GM18498 (cell line): ENCODE measurements at regions not wholly inside any gene's neighbourhood (a gene's known extent, or its start where the extent isn't known, plus 50 kb on each side); places are given as distances from the start of the nearest gene placed in this dataset.
A peak's percentile ranks its signal among the peaks of the same experiment; 100 is the strongest.
"Not testable (repeated sequence)": the region's sequence is repeated elsewhere in the genome, so short reads cannot be mapped to it uniquely, and the experiment has no call there.

ENCODE experiments used
- ATAC-seq: cut with Tn5 transposase; IDR thresholded peaks from one replicate; pipeline ENCODE4 v1.9.1; 2021; ENCODE audit warnings: mild to moderate bottlenecking, moderate library complexity; ENCODE audit not compliant: unreplicated experiment

DNA sequence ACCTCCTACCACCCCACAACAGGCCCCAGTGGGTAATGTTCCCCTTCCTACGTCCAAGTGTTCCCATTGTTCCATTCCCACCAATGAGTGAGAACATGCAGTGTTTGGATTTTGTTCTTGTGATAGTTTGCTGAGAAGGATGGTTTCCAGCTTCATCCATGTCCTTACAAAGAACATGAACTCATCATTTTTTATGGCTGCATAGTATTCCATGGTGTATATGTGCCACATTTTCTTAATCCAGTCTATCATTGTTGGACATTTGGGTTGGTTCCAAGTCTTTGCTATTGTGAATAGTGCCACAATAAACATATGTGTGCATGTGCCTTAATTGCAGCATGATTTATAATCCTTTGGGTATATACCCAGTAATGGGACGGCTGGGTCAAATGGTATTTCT is 81.6 kb downstream of the P2RY10 start:
- not testable (repeated sequence) for ATAC-seq

- ATAC-seq, result no peak
Measured at GRCh38 chrX:79035421-79035820, 90.2 kb downstream of the P2RY10 start.

DNA sequence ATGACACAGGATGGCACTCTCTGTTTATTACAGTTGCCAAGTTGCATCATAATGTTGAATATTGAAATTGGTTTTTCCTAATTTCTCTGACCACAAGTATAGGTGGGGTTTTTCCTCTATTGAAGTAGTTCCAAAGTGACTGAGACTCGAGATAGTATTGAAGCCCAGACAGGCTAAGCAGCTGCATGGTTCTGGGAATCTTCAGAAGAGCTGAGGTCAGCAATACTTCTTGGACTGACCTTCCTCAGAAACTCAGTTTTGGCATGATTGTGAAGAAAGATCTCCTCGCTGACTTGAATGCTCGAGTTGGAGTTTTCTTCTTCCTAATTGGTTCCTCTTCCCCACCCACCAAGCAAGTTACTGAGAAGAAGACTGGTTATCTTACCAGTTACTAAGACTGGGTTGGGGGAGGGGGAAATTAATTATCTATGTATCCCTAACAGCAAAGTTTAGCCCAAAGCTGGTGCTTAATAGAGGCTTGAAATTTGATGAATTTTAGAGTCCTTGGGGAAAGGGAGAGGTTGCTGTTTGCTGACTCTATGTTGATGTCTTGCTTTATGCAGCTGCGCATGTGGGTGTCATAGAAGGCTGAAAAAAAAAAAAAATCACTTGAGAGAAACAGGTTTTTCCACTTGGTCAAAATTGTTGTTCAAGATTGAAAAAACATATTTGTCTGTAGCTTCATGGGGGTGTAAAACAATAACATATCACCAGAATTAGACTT is 91.1 kb downstream of the P2RY10 start:
- no peak for ATAC-seq

DNA sequence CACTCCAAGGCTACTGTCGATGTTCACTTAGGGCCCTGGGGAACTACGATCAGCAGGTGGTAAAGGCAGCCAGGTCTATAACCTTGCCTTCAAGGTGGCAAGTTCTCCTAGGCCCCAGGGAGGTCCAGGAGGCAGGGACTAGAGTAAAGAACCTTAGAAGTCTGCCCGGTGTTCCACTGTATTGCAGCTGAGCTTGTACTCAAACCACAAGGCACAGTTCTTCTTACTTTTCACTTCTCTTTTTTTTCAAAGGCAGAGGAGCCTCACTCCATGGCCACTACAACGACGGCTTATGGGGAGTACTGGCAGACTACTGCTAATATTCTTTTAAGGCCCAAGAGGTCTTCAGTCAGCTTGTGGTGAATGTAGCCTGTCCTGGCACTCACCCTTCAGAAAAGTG is 78.8 kb upstream of the GPR174 start:
- peak; percentile 100 for ATAC-seq

- ATAC-seq, result no peak
Measured at GRCh38 chrX:79078114-79078513, 66.4 kb upstream of the GPR174 start.

DNA sequence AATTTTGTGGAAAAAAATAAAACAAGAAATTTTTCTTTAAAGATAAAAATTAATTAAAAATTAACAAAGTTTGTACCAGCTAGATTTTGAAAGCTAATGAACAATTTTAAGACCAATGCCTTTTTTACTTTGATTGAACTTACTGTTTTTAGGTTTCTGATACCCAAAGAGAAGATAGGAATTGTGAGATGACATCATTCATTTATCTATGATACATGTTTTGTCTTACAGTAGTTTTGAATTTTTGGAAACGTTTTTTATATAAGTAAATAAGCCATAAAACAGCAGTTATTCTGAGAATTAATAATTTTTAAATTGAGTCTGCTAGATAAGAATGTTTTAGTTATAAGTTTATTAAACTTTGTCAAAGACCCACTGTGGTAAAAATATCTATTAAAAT is 65.0 kb upstream of the GPR174 start:
- no peak for ATAC-seq

DNA sequence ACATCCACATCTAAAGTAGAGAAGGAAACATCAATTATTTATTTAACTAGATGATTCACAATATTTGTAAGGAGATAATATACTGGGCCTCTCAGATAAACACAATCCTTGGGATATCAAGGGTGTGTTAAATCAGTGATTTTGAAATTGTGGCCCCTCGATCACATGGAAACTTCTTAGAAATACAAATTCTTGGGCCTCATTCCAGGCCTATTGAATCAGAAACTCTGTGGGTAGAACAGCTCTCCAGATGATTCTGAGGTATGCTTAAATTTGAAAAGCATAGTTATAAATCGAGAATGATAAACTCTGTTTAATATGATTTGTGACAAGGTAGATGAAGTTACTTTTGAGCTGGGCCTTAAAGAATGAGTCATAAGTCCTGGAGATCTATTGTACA is 64.3 kb upstream of the GPR174 start:
- ATAC-seq, result no peak

DNA sequence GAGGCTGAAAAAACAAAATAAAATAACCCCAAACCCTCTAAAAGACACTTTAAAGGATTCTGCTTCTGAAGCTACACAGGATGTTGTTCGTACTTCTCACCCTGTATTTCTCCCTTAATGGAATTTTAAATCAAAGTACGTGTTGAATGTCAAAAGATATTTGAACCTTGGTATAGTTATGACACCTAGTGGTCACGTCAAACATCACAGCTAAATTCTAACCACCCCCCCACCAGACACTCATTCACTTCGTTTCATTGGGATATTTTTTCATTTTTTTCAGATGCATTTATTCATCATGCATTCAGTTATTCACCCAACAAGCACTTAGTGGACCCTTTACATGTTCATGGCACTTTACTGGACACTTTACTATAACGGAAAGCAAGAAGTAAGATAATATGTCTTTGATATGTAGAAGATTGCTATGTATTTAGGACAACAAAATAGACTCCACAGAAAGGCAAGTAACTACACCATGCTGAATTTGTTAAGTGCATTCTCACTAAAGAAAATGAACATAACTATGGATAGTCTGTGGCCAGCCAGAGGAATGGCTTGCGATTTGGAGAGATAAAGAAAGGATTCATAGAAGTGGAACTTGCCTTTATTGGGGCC is 62.5 kb upstream of the GPR174 start:
- ATAC-seq, result no peak

GRCh38 chrX:79082899-79083298 is 61.6 kb upstream of the GPR174 start:
- ATAC-seq, result no peak

DNA sequence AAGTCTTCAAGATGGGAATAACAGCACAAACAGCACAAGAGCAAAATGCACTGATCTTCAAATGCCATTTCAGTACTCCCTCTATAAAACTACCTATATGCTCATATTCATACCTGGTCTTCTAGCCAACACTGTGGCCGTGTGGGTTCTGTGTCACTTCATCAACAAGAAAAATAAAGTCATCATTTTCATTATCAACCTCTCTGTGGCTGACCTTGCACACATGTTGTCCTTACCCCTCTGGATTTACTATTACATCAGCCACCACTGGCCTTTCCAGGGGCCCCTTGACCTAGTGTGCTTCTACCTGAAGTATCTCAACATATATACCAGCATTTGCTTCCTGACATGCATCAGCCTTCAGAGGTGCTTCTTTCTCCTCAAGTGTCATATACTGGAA is 59.6 kb upstream of the GPR174 start:
- ATAC-seq, result no peak

DNA sequence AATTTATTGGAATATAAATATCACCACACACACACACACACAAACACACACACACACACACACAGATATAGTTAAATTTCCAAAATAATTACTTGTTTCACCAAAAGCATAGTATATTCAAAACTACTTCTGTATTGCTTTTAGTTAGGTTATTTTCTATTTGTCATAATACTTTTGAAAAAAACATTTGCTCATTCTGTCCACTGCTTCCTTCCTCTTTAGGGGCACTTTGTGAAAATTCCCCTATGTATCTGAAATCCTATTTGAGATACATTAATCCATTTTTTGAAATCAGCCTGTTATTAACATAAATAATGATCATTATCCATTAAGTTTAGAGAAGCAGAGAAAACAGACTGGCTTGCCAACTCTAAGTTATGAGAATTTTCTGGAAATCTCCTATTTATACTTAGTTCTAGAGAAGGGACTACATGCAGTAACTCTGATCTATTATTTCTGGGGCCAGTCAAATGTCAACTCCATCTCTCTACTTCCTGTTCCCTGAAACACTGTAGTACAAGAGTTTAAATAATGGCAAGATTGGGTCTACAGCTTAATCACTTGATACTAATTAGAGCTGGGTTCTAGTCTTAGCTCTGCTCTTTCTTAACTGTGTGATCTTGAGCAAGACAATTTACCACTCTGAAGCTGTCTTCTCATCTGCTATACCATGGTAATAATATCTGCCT is 54.4 kb upstream of the GPR174 start:
- ATAC-seq, result no peak

DNA sequence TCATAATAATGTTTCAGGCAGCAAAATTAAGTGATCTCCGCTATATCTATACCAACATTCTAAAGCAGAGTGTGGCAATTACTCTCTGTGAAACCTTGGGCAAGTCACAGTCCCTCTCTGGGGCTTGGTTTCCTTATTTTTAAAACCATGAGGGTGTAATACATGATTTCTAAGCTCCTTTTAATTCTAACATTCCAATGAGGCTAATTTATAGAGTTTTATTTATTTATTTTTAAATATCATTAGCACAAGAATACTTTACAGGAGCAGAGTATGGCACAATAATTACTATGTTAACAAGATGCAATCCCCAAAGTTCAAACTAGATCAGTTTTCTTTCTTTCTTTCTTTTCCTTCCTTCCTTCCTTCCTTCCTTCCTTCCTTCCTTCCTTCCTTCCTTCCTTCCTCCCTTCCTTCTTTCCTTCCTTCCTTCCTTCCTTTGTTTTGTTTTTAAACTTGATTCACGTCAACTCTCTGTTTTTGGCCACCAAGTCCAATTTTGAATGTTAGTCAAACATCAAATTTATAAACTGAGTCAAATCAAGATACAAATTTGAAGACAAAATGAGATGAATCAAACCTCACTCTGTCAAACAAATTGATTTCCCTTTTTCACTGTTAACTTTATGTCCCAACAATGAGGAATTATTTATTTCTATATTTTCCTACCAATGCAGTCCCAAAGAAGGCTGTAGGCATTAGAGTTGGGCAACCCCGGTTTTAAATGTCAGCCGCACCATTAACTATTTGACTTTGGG is 50.2 kb upstream of the GPR174 start:
- no peak for ATAC-seq
